ENCODE measurements at regions not wholly inside any gene's neighbourhood (a gene's known extent, or its start where the extent isn't known, plus 50 kb on each side); places are given as distances from the start of the nearest gene placed in this dataset.

- DNase-seq (ENCODE audit: insufficient read length, low spot score): no peak
- TF ChIP-seq, protein P1, sequence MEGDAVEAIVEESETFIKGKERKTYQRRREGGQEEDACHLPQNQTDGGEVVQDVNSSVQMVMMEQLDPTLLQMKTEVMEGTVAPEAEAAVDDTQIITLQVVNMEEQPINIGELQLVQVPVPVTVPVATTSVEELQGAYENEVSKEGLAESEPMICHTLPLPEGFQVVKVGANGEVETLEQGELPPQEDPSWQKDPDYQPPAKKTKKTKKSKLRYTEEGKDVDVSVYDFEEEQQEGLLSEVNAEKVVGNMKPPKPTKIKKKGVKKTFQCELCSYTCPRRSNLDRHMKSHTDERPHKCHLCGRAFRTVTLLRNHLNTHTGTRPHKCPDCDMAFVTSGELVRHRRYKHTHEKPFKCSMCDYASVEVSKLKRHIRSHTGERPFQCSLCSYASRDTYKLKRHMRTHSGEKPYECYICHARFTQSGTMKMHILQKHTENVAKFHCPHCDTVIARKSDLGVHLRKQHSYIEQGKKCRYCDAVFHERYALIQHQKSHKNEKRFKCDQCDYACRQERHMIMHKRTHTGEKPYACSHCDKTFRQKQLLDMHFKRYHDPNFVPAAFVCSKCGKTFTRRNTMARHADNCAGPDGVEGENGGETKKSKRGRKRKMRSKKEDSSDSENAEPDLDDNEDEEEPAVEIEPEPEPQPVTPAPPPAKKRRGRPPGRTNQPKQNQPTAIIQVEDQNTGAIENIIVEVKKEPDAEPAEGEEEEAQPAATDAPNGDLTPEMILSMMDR (IDR thresholded peaks at IDR 0.05; ENCODE audit: insufficient read depth, missing control alignments): no peak
- FAIRE-seq: peak; percentile 35
Observed at GRCh38 chr3:163474766-163475165, 1603.5 kb downstream of the SI start.

GRCh38 chr3:163468531-163469335 is 1609.6 kb downstream of the SI start:
- FAIRE-seq (no peak), DNase-seq (ENCODE audit: insufficient read length, low spot score) (no peak)
- TF ChIP-seq, protein P1 (IDR thresholded peaks at IDR 0.05; ENCODE audit: insufficient read depth, missing control alignments): no peak

DNA sequence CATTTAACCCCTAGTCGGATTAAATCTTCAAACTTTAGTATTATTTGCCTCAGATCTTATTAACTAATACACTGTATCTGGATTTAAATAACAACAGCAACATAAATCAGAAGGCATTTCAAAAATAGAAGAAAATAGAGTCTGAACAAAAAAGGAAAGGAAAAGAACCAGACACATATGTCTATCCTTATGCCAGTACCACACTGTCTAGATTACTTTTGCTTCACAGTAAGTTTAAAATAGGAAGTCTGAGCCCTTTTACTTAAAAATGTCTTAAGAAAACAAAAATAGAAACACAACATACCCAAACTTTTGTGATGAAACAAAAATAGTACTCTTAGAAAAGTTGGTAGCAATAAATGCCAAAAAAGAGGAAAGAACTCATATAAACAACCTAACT is 1615.8 kb downstream of the SI start:
- TF ChIP-seq, protein P1 (IDR thresholded peaks at IDR 0.05; ENCODE audit: insufficient read depth, missing control alignments): no peak
- FAIRE-seq (no peak), DNase-seq (ENCODE audit: insufficient read length, low spot score) (no peak)

DNA sequence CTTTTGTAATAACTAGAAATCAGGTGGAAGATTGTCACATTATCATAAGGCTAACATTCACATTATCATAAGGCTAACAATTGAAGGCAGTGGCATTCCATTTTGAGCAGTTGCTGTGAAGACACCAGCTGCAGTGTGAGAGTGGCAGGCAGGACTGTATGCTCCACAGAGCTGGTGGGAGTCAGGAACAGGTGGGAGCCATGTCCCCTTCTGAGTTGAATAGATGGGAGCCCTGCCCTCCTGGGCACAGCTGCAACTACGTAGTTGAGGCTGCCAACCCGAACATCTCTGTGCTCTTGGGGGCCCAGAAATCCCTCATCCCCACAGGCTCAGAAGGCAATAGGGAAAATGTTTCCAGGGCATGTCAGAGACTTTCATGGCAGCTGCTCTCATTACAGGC is 1627.6 kb downstream of the SI start:
- DNase-seq (ENCODE audit: insufficient read length, low spot score) (no peak), FAIRE-seq (no peak)
- TF ChIP-seq, protein P1 (IDR thresholded peaks at IDR 0.05; ENCODE audit: insufficient read depth, missing control alignments): no peak

- TF ChIP-seq, protein P1 (IDR thresholded peaks at IDR 0.05; ENCODE audit: insufficient read depth, missing control alignments): no peak
- DNase-seq (ENCODE audit: insufficient read length, low spot score) (no peak), FAIRE-seq (no peak)
Observed at GRCh38 chr3:163438760-163439159, 1639.5 kb downstream of the SI start.

GRCh38 chr3:163422671-163423070 is 1655.6 kb downstream of the SI start:
- DNase-seq (ENCODE audit: insufficient read length, low spot score) (no peak), FAIRE-seq (no peak)
- TF ChIP-seq, protein P1 (IDR thresholded peaks at IDR 0.05; ENCODE audit: insufficient read depth, missing control alignments): no peak

GRCh38 chr3:163391407-163392181 is 1686.7 kb downstream of the SI start:
- DNase-seq (ENCODE audit: insufficient read length, low spot score) (no peak), FAIRE-seq (no peak)
- TF ChIP-seq, protein P1 (IDR thresholded peaks at IDR 0.05; ENCODE audit: insufficient read depth, missing control alignments): no peak
